HPDE6-E6E7 (cell line): ENCODE measurements at regions not wholly inside any gene's neighbourhood (a gene's known extent, or its start where the extent isn't known, plus 50 kb on each side); places are given as distances from the start of the nearest gene placed in this dataset.

ENCODE experiments used
- DNase-seq: peaks from one replicate; pipeline ENCODE4 v3.0.0; 2011; ENCODE audit warnings: missing footprints; ENCODE audit errors: extremely low spot score

DNA sequence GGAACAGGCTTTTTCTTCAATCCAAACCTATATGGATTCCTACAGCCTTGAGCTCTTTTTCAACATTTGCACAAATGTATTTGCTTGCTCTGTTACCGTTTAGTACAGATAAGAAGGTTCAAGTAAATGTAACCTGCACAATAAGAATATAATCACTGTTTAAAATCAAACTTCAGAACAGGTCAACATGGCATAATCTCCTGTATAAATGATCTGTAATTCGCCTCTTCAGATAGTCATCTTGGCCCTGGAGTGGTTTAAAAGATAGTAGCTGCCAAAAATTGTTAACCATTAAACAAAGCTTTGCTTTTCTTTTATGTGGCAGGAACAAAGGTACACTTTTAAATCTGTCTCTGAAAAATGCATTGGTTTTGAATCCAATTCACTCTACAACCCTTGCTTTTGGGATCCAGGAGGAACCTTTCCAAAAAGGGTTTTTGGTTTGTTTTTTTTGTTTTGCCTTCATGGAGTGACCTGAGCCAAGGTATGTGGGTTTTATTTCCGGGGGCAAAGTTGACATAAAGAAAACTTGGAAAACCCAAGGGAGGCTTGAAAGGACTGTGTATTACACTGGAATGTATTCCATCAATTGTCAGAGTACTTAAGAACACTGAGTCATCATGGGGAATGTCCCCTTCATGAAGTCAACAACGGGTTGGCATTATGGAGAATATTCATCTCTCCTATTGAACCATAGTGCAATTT, 210.4 kb upstream of the HCCS start:
- DNase-seq, result no peak

DNA sequence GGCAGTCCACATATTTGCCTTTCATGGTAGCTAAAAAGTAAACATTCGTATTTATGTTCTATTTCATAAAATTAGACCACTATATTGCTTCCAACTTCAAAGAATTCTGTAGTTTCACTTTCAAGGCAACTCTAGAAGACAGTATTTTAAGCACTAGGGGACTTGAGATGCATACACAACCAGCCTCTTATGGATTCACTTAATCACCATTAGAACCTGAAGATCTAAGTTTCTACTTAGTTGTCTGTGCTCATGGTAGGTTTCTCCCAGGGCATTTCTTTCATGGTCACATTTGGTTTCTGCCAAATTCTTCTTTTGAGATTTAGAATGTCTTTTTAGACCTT, 209.9 kb upstream of the HCCS start:
- DNase-seq, result no peak

DNA sequence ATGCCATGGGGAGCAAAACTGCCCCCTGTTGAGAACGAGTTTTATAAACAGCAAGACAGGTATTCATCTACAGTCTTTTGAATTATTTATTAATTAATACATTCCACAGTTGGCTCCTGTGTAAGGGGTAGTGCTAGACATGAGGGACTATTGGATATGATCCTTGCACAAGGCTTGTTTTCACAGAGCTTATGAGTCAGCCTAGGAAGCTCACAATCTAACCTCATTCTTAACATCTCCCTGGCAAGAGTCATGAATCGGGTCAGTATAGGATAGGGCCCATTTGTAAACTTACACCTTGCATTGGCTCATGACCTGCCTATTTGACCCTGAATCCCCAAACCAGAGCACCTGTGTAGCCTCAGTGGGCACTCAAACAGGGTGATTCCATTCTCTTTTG, 209.1 kb upstream of the HCCS start:
- DNase-seq, result peak; percentile 6

GRCh38 chrX:10903523-10903922, 207.6 kb upstream of the HCCS start:
- no peak for DNase-seq

DNA sequence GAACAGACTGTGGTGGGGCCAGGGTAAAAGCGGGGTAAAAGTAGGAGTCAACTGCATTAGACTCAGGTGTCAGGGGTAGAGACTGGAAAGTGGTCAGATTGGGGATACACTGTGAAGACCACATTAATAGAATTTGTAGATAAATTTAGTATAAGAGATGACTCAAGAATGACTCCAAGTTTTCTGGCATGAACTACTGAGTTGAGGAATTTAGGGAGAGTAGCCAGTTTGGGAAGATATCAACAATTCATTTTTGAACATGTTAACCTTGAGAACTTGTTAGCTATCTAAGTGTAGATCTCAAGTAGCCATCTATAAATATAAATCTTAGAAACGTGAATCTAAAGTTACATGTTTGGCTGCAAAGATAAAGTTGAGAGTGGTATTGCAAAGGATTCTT, 206.9 kb upstream of the HCCS start:
- DNase-seq, result no peak

- DNase-seq, result no peak
Observed at GRCh38 chrX:10906866-10907265, 204.3 kb upstream of the HCCS start.

- DNase-seq, result peak; percentile 17
Observed at GRCh38 chrX:10922159-10922558, 189.0 kb upstream of the HCCS start.

- no peak for DNase-seq
Observed at GRCh38 chrX:10922835-10923234, 188.3 kb upstream of the HCCS start.

DNA sequence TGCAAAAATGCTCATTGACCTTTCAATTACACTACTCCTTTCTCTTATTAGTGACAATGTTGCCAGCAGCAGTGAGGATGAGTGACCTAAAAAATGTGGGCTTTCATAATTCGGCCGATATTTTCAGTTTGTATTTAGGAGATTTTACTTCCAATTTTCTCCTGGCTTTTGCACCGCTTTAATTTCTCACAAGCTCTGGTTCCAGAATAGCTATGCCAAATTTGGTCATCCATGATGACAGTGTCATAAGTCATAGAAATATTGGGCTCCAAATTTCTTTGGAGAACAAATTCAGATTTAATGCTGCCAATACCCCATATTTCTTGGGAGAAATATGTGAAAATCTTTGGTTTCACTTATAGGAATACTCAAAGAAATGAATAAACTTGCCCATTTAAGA, 187.7 kb upstream of the HCCS start:
- DNase-seq, result no peak

- DNase-seq, result no peak
Observed at GRCh38 chrX:10926404-10926803, 184.7 kb upstream of the HCCS start.

- no peak for DNase-seq
Observed at GRCh38 chrX:10926891-10927290, 184.2 kb upstream of the HCCS start.

DNA sequence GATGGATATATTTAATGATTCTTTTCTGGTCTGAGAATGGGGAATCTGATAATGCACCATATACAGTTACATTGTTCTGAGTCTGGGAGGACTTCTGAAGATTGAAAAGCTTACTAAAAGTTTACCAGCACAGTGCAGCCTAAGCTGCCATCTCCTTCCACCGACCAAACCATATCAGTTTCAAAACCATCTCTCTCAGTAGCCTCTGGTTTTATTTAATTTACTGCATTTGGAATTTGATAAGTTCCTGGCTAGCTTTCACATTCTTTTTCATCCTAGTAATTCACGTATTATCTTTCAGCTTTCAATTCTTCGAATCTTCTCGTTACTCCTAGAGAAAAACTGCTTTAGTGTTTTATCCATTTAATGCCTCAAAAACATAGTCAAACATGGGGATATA, 181.4 kb upstream of the HCCS start:
- DNase-seq, result no peak

DNA sequence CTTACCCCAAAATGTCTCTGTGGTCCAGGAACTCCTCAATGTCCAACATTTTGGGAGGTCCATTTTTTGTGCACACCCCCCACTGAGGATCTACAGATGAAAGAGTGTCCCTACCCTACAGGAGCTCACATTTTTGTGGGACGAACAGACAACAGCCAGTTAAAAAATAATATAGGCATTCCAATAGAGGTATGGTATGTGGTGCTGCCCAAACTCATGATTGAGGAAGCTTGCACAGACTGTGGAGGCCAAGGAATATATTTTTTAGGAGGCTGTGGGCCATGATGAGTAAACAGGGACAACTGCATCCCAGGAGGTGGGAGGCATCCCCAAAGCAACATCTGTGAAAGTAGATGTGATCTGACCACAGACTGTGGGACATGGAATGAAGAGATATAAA, 181.0 kb upstream of the HCCS start:
- DNase-seq, result no peak

DNA sequence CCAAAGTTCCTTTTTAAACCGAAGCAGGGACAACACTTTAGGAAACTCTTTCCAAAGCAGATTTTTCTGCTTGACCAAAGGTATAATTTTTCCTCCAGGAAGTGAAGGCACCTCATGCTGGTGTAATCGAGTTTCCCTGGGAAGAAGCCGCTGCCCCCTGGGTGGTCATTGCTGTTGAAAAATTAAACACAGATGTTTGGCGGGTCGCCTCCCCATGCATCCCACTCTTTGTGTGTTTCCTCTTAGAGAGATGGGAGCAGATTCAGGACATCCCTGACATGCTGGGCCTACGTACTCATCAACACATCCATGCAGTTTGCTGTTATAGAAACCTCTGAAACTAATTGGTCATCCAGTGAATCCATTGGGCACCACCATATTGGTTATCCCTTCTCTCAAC, 179.2 kb upstream of the HCCS start:
- DNase-seq, result no peak

- no peak for DNase-seq
Observed at GRCh38 chrX:10932842-10933440, 178.2 kb upstream of the HCCS start.

DNA sequence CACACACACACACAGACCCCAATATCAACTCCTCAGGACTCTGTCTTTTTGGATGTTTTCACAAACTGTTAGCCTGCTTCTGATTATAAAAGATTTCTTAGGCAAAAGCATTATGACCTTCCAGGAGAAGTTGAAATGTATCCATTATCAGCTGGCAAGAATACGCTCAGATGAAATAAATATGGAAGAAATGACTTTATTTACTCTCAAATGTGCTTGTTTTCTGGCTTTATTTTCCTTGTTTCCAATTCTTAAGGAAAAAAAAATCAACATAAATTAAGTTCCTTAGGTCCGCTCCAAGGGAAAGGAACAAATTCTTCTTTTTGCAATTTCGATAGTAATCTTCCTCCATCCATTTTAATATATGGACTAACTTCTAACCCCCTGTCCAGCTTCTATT, 175.6 kb upstream of the HCCS start:
- no peak for DNase-seq

DNA sequence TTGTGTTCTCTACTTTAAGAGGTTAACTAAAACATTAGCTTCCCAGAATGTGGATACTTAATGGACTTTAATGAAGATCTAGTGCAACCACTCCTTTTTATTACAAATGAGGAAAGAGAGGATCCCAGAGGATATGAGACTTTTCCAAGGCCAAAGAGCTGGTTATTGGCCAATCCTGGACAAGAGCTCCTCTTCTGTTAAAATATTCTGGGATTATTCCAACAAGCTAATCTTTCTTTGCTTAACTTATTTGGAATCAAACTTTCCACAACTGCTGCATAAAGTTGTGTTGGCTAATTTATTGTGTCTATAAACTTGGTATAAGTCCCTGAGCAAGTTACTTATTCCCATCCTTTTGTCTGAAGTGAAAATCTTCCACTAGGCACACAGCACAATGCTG, 174.2 kb upstream of the HCCS start:
- DNase-seq, result no peak

DNA sequence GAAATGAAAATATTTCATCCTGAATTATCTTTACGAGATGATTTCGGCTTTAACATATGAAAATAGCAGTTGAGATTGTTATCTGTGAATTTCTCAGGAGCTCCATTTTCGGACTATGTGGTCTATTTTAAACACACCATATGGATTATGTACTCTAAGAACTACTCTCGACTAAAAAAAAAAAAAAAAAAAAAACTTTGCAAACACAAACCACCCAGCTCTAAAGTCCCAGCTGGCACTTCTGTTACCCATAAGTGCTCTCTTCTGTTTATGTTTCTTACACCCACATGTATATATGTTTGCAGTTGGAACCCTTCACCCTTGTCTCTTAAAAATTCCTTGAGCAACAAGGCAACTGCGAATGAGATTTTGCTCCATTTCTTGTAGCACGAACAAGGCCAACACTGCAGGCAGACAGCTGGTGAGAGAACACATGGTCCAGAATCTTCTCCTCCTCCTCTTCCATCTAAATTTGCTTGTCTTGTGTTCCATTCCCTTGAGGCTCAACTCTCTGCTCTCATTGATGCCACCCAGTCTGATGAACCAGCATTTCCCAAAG, 172.7 kb upstream of the HCCS start:
- DNase-seq, result no peak

DNA sequence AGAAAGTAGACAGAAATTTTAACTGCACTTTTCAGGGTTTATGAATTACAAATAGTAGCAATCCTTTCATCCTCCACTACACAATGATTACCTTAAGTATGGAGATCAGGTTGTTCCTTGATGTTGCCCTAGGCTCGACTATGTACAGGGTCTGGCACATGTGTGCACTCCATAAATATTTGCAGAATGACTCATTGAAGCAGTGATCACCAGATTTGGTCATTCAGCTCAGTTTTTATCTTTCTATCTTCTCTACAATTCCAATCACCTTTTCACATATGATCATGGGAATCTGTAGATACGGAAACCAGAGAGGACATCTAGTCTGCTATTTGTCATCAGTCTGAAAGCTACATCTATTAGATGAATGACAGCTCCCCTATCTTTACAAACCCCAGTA, 171.7 kb upstream of the HCCS start:
- DNase-seq, result no peak

- no peak for DNase-seq
Observed at GRCh38 chrX:10944136-10944885, 166.8 kb upstream of the HCCS start.

DNA sequence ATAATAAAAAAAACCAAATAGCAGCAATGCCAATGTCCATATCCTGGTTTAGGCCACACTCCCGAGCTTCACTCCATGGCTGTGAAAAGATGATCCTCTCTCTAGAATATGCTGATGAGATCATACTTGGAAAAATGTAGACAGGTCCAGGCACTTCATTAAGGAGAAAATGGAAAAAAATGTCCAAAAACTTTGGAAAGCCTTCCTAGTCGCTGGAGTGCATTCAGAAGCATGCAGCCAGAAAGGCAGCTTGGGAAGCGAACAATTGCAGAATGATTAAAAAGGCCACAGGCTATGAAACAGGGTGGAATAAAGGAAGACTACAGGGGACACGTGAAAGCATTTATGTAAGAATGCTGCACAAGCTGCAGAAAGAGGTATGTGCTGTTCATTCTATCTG, 165.6 kb upstream of the HCCS start:
- no peak for DNase-seq

DNA sequence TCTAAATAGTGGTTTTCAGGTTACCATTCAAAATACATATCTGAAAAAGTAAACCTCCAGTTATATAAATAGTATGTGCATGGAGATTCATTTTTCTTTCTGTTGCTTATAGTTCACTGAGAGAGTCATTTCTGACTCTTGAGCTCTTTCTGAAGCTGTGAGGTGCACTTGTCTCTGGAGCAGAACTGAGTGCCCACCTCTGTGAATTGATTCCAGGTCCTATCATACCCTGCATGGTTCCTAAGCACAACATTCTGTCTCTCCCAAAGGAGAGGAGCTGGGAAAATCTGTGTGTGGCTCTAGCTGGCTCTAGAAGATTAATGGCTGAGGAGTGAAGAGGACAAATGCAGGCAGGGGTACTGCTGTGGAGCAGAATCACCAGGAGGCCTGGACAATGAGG, 161.6 kb upstream of the HCCS start:
- DNase-seq, result no peak

DNA sequence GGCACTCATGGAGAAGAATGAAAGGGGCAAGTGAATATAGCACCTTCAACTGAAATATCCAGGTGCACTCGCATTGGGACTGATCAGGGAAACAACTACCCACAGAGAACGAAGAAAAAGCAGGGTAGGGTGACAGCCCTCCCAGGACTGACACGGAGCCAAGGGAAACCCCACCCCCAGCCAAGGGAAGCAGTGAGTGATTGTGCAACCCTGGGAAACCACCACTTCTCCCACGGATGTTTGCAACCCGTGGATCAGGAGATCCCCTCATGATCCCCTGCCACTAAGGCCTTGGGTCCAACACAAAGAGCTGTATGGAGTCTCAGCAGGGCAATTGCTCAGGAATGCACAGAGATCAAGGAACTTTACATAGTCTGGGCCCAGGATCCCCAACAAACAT, 158.5 kb upstream of the HCCS start:
- DNase-seq, result no peak
